Muscle layer of colon (tissue), 2 donors: ENCODE measurements at regions not wholly inside any gene's neighbourhood (a gene's known extent, or its start where the extent isn't known, plus 50 kb on each side); places are given as distances from the start of the nearest gene placed in this dataset.

Experiments used
- H3K27ac ChIP-seq: one replicate; pipeline ENCODE4 v1.7.0; 2013; ENCODE audit warnings: low read depth, mild to moderate bottlenecking, low read length, moderate library complexity
- H3K27me3 ChIP-seq, 2 donors: one replicate each; pipeline ENCODE4 v1.7.0; 2013; ENCODE audit warnings: low read length in 2 of 2, mild to moderate bottlenecking in 2 of 2; ENCODE audit not compliant: insufficient read depth in 2 of 2, control insufficient read depth in 1 of 2
- H3K36me3 ChIP-seq: one replicate; pipeline ENCODE4 v1.7.0; 2013; ENCODE audit warnings: mild to moderate bottlenecking, low read length; ENCODE audit not compliant: insufficient read depth
- H3K4me1 ChIP-seq: one replicate; pipeline ENCODE4 v1.7.0; 2013; ENCODE audit warnings: mild to moderate bottlenecking, low read length; ENCODE audit not compliant: insufficient read depth
- H3K4me3 ChIP-seq, 2 donors: one replicate each; pipeline ENCODE4 v1.7.0; 2013; ENCODE audit warnings: low read length in 2 of 2, low read depth in 1 of 2, mild to moderate bottlenecking in 1 of 2, moderate library complexity in 1 of 2
- H3K9ac ChIP-seq: one replicate; pipeline ENCODE4 v1.7.0; 2013; ENCODE audit warnings: low read length
- H3K9me3 ChIP-seq: one replicate; pipeline ENCODE4 v1.7.0; 2013; ENCODE audit warnings: mild to moderate bottlenecking, low read length
- donor health status: abdominal sarcoma.
- donor health status: Adenocarcinoma of cecum.

DNA sequence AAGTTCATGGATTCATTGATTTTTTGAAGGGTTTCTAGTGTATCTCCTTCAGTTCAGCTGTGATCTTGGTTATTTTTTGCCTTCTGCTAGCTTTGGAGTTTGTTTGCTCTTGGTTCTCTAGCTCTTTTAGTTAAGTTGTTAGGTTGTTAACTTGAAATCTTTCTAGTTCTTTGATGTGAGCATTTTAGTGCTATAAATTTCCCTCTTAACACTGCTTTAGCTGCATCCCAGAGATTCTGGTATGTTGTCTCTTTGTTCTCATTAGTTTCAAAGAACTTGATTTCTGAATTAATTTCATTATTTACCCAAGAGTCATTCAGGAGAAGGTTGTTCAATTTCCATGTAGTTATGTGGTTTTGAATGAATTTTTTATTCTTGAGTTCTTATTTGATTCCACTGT is 210.6 kb downstream of the IRS1 start:
- Histone ChIP-seq H3K27me3 (no peaks in the 10 kb centered on the region), H3K27ac (no peak overlapping the region), H3K9ac (no peak overlapping the region), H3K4me1 (no peaks in the 10 kb centered on the region), H3K9me3 (no peaks in the 10 kb centered on the region), H3K36me3 (no peaks in the 10 kb centered on the region), H3K4me3 (no peak overlapping the region)

GRCh38 chr2:226585130-226585561 is 214.5 kb downstream of the IRS1 start:
- Histone ChIP-seq H3K9ac (no peak overlapping the region), H3K36me3 (no peaks in the 10 kb centered on the region), H3K4me1 (peaks cover 7% of the 10 kb centered on the region), H3K9me3 (no peaks in the 10 kb centered on the region), H3K27ac (no peak overlapping the region), H3K4me3 (no peak overlapping the region), H3K27me3 (no peaks in the 10 kb centered on the region)

GRCh38 chr2:226584518-226585055 is 215.0 kb downstream of the IRS1 start:
- no peaks in the 10 kb centered on the region for H3K27me3 ChIP-seq
- peaks cover 7% of the 10 kb centered on the region for H3K4me1 ChIP-seq
- H3K9ac ChIP-seq: no peak overlapping the region
- H3K27ac ChIP-seq: no peak overlapping the region
- H3K9me3 ChIP-seq: no peaks in the 10 kb centered on the region
- no peaks in the 10 kb centered on the region for H3K36me3 ChIP-seq
- H3K4me3 ChIP-seq: no peak overlapping the region

DNA sequence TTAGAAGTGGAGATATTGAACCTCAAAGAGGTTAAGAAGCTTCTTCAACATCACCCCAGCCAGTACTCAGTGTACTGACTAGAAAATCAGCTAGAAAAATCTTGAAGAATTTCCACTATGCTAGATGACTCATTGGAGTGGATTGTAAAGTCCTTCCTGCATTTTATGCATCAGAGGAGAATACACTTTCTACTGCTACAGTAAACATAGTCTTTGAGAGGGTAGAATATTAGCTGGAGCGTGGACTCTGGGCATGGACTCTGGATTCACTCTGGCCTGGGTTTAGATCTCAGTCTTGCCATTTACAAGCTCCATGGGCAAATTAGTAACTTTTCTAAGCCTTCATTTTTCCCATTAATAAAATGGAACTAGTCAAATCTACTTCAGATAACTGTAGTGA is 215.9 kb downstream of the IRS1 start:
- Histone ChIP-seq H3K27me3 (no peaks in the 10 kb centered on the region), H3K27ac (peak overlapping the region; percentile 21), H3K9ac (no peak overlapping the region), H3K36me3 (no peaks in the 10 kb centered on the region), H3K4me1 (peaks cover 7% of the 10 kb centered on the region), H3K4me3 (no peak overlapping the region), H3K9me3 (no peaks in the 10 kb centered on the region)

GRCh38 chr2:226581661-226582060 is 218.0 kb downstream of the IRS1 start:
- Histone ChIP-seq H3K27me3 (no peaks in the 10 kb centered on the region), H3K4me1 (peaks cover 7% of the 10 kb centered on the region), H3K9ac (no peak overlapping the region), H3K27ac (no peak overlapping the region), H3K4me3 (no peak overlapping the region), H3K36me3 (no peaks in the 10 kb centered on the region), H3K9me3 (no peaks in the 10 kb centered on the region)

- H3K4me3 ChIP-seq: no peak overlapping the region
- no peaks in the 10 kb centered on the region for H3K27me3 ChIP-seq
- H3K36me3 ChIP-seq: no peaks in the 10 kb centered on the region
Measured at GRCh38 chr2:226581004-226581403, 218.6 kb downstream of the IRS1 start.

GRCh38 chr2:226580403-226580802 is 219.2 kb downstream of the IRS1 start:
- Histone ChIP-seq H3K27me3 (no peaks in the 10 kb centered on the region), H3K9ac (no peak overlapping the region), H3K4me3 (no peak overlapping the region), H3K9me3 (no peaks in the 10 kb centered on the region), H3K27ac (no peak overlapping the region), H3K4me1 (peaks cover 7% of the 10 kb centered on the region), H3K36me3 (no peaks in the 10 kb centered on the region)

More at GRCh38 chr2:226581004-226581403, 218.6 kb downstream of the IRS1 start:
- H3K4me1 ChIP-seq: peaks cover 7% of the 10 kb centered on the region
- H3K9me3 ChIP-seq: no peaks in the 10 kb centered on the region
- no peak overlapping the region for H3K27ac ChIP-seq
- no peak overlapping the region for H3K9ac ChIP-seq

DNA sequence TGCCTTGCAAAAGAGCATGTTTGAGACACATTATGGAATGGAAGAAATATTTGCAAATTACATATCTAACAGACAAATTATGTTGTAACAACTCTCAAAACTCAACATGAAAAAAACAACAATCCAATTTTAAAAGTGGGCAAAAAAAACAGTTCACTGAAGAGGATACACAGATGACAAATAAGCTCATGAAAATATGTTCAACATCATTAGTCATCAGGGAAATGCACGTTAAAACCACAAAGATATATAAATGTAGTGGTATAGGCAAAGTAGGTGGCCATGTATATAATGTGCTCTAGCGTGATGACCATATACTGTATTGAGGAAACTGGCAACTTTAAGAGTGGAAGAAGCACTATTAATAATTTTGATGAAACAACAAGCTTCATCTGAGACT is 220.1 kb downstream of the IRS1 start:
- Histone ChIP-seq H3K27ac (no peak overlapping the region), H3K4me1 (peaks cover 7% of the 10 kb centered on the region), H3K9me3 (no peaks in the 10 kb centered on the region), H3K9ac (no peak overlapping the region), H3K27me3 (no peaks in the 10 kb centered on the region), H3K36me3 (no peaks in the 10 kb centered on the region), H3K4me3 (no peak overlapping the region)

- Histone ChIP-seq H3K27ac (no peak overlapping the region), H3K4me1 (peaks cover 6% of the 10 kb centered on the region), H3K36me3 (no peaks in the 10 kb centered on the region)
Measured at GRCh38 chr2:226578879-226579278, 220.7 kb downstream of the IRS1 start.

DNA sequence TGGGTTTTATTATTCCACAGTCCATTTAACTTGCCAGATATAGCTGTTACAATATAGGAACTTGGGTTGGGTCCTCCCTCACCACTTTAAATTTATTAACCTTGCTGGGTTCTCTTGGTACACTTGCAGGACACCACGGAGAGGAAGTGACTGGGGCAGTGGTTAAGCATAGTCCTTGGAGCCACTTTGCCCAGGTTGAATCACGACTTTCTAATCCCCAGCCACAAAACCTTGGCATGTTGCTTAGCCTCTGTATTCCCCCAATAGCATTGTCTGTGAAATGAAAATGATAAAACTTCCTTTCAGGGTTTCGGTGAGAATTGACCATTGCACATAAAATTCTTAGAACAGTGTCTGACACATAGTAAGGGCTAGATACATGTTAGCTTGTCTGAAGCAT is 221.2 kb downstream of the IRS1 start:
- H3K27me3 ChIP-seq: no peaks in the 10 kb centered on the region
- no peaks in the 10 kb centered on the region for H3K36me3 ChIP-seq
- no peak overlapping the region for H3K27ac ChIP-seq

More at GRCh38 chr2:226578879-226579278, 220.7 kb downstream of the IRS1 start:
- no peak overlapping the region for H3K4me3 ChIP-seq
- no peaks in the 10 kb centered on the region for H3K27me3 ChIP-seq
- no peaks in the 10 kb centered on the region for H3K9me3 ChIP-seq
- no peak overlapping the region for H3K9ac ChIP-seq

GRCh38 chr2:226575928-226576327 is 223.7 kb downstream of the IRS1 start:
- Histone ChIP-seq H3K27me3 (no peaks in the 10 kb centered on the region), H3K27ac (no peak overlapping the region), H3K9ac (no peak overlapping the region), H3K4me1 (no peaks in the 10 kb centered on the region), H3K4me3 (no peak overlapping the region), H3K36me3 (no peaks in the 10 kb centered on the region), H3K9me3 (no peaks in the 10 kb centered on the region)

More for the DNA sequence above, 221.2 kb downstream of the IRS1 start:
- no peak overlapping the region for H3K4me3 ChIP-seq
- H3K4me1 ChIP-seq: peaks cover under 1% of the 10 kb centered on the region
- no peaks in the 10 kb centered on the region for H3K9me3 ChIP-seq
- H3K9ac ChIP-seq: no peak overlapping the region

DNA sequence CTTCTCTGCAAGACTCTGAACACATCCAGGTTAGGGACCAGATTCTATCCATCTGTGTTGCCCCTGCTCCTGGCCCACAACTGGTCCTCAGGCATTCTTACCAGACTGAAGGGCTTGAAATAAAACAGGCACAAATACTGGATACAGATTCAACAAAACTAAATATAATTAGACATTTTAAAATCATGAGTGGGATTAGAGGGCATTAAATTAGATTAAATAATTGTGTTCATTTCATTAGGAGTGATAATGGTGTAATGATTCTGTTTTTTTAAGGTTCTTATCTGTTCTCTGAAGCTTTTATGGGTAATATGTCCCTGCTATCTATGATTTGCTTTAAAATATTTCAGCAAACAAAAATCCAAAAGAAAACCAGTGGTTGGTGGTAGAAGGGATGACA is 226.5 kb downstream of the IRS1 start:
- Histone ChIP-seq H3K36me3 (no peaks in the 10 kb centered on the region), H3K4me1 (no peaks in the 10 kb centered on the region), H3K9me3 (no peaks in the 10 kb centered on the region), H3K9ac (no peak overlapping the region), H3K27ac (no peak overlapping the region), H3K27me3 (no peaks in the 10 kb centered on the region), H3K4me3 (no peak overlapping the region)
